ENCODE measurements at regions not wholly inside any gene's neighbourhood (a gene's known extent, or its start where the extent isn't known, plus 50 kb on each side); places are given as distances from the start of the nearest gene placed in this dataset.
"Not testable (repeated sequence)": the region's sequence is repeated elsewhere in the genome, so short reads cannot be mapped to it uniquely, and the experiment has no call there.

GRCh38 chr9:105978336-105978735 is 284.0 kb downstream of the TMEM38B start:
- no peak for DNase-seq (ENCODE audit: low spot score)

DNA sequence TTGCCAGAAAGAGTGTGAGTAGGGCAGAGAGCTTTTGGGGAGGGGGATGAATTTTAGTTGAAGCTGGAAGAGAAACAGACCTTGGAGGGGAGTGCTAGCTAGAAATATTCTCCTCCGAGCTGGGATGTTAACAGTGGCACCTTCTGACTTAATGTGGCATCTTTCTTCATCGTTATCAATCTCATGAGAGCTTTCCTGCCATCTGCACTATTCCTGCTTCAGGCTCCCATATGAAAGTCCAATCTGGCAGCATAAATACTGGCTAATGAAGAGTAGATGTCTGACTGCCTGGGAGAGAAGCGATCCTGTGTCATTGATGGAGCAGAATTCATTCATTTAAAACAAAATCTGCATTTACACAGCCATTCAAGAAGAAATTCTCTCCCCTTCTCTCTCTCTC is 284.5 kb downstream of the TMEM38B start:
- DNase-seq (ENCODE audit: low spot score) = no peak

DNA sequence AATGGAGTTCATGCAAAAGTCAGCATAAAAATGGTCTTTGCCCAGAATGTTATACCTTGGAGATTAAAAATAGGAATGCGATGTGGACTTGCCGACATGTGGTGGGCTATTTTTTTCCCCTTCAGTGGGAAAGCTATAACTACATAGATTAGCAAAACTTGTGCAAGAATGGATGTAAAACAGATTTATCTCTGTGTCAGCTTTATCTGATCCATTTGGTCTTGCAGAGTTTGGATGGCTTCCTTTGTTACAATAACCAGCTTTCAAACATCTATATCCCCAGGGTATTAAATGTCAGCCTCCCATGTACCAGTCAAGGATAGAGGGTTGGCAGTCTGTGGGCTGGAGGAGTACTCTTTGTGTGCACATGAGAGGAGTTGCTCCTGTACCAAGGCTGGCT is 284.9 kb downstream of the TMEM38B start:
- DNase-seq (ENCODE audit: low spot score) = no peak

- DNase-seq (ENCODE audit: low spot score) = no peak
Observed at GRCh38 chr9:105984714-105985113, 290.4 kb downstream of the TMEM38B start.

- no peak for DNase-seq (ENCODE audit: low spot score)
Observed at GRCh38 chr9:105993116-105993854, 298.9 kb downstream of the TMEM38B start.

DNA sequence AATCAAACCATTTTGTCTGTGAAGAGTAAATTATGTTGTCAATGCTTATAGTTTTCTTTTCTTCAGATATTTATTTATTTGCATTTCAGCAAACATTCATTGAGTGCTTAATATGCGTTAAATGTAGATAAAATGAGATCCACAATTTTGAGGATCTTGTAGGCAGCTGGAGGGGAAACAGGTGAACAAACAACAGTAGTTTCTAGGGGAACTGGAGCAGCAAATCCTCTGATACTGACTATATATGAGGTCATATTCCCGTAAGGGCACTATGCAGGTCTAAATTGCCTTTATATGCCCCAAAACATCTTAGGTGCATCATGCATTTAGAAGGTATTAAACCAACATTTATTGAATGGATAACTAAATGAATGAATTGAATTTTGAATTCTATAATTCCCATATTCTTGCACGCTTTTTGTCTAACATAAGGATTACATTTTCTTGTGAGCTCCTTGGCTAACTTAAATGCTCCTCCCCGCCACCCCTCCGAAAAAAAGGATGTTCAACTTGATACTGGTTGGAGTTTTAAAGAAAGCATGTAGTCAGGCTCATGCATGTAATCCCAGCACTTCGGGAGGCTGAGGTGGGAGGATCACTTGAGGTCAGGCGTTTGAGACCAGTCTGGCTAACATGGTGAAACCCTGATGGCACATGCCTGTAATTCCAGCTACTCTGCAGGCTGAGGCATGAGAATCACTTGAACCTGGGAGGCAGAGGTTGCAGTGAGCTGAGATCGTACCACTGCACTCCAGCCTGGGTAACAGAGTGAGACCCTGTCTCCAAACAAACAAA is 299.8 kb downstream of the TMEM38B start:
- DNase-seq (ENCODE audit: low spot score) = no peak

DNA sequence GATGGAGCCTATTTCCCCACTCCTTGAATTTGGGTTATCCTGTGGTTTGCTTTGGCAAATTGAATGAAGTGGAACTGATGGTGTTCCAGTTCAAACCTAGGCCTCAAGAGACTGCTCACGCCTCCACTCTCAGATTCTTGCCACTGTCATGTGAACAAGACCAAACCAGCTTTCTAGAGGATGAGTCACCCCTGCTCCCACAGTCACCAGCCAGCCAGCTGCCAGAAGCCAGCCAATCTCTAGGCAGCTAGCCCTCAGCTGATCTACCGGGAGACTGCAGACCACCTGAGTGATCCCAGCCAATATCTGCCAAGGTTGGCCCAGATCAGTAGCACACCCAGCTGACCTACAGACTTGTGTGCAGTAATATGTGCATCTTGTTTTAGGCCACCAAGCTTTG is 300.6 kb downstream of the TMEM38B start:
- no peak for DNase-seq (ENCODE audit: low spot score)

GRCh38 chr9:106017198-106017740 is 322.9 kb downstream of the TMEM38B start:
- DNase-seq (ENCODE audit: low spot score) = no peak

- no peak for DNase-seq (ENCODE audit: low spot score)
Observed at GRCh38 chr9:106019039-106019680, 324.8 kb downstream of the TMEM38B start.

DNA sequence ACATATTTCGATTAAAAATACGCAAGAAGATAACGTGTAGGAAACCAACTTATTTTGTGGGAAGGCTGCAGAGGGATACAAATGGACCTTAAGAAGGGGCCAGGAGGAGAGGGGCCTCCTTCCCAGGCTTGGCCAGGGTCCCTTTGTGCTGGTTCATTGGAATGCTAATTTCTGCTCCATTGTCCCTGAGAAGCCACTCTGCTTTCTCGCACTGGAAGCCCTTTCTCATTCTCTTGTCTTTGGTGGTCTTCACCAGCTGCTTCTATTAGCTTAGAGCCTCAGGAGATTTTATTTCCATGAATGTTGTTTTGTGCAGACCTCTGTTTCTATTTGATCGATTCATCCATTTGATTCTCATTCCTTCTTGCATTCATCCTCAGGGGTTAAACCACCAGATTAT is 325.4 kb downstream of the TMEM38B start:
- no peak for DNase-seq (ENCODE audit: low spot score)

GRCh38 chr9:106020186-106020585 is 325.8 kb downstream of the TMEM38B start:
- DNase-seq (ENCODE audit: low spot score) = no peak

DNA sequence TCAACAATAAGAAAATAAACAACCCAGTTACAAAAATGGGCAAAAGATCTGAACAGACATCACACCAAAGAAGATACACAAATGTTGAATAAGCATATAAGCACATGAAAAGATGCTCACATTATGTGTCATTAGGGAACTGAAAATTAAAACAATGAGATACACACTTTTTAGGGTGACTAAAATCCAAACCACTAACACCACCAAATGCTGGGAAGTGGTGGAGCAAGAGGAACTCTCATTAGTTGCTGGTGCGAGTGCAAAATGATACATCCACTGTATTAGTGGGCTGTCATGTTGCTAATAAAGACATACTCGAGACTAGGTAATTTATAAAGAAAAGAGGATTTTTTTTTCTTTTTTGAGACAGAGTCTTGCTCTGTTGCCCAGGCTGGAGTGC is 329.1 kb downstream of the TMEM38B start:
- no peak for DNase-seq (ENCODE audit: low spot score)

DNA sequence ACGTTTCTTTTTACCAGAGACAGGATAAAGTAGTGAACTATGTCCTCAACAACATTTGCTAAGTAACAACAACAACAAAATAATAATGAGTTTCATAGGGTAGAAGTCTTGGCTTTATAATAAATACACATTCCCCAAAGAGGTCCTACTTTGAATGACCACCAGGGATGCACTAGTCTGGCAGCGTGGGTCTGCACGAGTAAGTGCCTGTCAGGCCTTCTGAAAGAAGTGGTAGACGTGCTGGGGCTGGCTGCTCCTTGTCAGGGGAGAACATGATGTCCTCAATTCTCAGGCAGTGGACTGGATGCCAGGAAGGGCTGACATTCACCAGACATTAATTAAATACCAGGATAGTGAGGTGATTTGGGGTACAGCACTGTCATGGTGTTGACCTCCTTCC is 331.1 kb downstream of the TMEM38B start:
- no peak for DNase-seq (ENCODE audit: low spot score)

GRCh38 chr9:106030146-106030545 is 335.8 kb downstream of the TMEM38B start:
- DNase-seq (ENCODE audit: low spot score) = not testable (repeated sequence)

GRCh38 chr9:106032978-106033377 is 338.6 kb downstream of the TMEM38B start:
- no peak for DNase-seq (ENCODE audit: low spot score)

DNA sequence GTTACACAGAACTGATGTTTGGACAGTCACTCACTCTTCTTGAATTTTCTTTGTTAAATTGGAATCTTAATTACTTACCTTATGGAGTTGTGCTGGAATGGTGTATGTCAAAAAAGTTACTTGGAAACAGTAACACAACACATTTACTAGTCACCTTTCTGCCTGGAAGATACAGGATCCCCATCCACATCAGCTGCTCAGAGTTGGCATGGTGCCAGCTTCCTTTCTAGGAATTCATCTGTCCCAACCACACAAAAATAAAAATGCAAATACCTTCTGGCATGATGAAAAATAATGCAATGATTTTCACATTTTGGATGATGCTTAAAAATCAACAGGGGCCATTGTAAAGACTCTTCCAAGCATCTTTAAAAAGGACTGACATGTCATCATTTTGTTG is 341.5 kb downstream of the TMEM38B start:
- DNase-seq (ENCODE audit: low spot score) = no peak

DNA sequence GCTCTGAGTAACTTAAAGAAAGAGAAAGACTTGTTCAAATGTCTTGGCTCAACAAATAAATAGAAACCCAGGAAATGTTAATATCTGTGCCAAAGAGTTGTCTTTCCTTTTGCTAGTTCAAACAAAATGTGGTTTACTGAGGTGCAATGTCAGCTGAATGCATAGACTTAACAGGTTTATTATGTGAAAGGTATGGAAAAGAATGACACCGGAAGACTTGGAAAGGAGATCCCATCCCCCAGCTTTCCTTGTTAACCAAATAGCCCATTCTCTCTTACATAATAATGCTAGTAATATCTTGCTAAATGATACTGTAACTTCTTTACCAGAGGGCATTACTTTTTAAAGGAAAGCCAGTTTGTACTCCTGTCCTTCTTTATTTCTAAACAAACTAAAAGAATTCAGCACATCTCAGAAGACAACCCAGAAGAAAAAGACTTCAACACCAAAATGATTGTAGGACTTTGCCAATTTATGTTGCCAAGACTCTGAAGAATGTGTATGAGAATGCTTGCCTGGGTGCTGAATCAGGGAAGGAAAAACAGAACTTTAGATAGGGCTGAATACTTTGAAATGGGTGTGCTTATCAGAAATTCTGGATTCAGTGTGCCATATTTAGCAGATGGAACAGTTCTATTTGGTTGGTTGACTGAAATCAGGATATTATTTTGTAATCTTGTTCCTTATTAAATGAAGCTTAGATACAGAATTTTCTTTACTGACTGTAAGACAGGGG is 344.1 kb downstream of the TMEM38B start:
- DNase-seq (ENCODE audit: low spot score) = no peak

- no peak for DNase-seq (ENCODE audit: low spot score)
Observed at GRCh38 chr9:106039151-106039935, 345.0 kb downstream of the TMEM38B start.

DNA sequence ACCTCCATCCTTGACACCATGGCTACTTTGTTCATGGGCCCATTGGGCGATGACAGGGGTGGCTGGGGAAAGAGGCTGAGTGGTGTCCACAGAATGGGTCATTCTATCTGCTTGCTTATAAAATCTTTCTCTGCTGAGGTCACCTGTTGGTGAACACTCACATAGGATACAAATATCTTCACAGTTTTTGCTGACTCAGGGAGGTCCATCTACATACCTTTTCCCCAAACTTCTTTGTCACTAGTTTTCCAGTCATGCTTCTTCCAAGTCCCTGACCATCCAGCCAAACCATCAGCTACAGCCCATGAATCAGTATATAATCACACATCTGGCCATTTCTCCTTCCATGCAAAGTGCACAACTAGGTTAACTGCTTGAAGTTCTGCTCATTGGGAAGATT is 347.6 kb downstream of the TMEM38B start:
- not testable (repeated sequence) for DNase-seq (ENCODE audit: low spot score)

DNA sequence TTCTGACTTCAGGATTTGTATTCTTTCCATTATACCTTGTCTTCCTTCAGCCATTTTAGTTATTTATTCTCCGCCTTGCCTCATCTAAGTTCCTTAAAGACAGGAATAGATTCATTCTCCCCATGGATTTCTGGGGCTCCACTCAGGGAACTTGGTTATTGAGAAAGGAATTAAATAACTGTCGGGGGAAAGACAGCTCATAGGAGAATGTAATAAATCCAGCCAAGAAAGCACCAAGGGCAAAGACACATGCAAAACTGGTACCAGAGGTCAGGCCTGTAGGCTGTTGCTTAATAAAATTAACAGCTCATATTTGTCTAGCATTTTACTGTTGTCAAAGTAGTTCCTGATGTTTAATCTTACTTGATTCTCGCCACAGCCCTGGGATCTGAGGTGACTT is 357.2 kb downstream of the TMEM38B start:
- DNase-seq (ENCODE audit: low spot score) = no peak

DNA sequence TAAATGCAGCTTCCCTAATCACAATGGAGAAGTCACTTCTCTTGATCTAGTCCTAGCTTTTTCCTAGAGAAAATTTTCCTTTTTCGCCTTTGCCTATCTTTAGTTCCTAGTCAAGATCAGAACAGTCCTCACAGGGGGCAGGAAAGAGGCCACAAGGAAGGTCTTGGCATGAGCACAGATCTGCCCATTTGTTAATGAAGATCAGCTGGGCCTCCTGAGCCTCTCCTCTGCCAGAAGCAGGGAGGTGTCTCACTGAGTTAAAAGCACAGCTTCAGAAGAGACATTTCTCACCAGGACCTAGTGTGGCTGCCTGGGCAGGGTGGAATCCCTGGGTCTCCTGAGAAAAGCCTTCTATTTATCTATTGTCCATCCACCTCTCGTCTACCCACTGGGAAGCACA is 357.8 kb downstream of the TMEM38B start:
- DNase-seq (ENCODE audit: low spot score) = no peak
